PC-9 (cell line): ENCODE measurements at regions not wholly inside any gene's neighbourhood (a gene's known extent, or its start where the extent isn't known, plus 50 kb on each side); places are given as distances from the start of the nearest gene placed in this dataset.

ENCODE experiments used
- BruUV-seq: library from RNA; stranded (reverse); fragments of 400-500 nt; replicated peaks from 2 replicates; lab custom pipeline; 2021; lab: Mats Ljungman, UMichigan
- CTCF ChIA-PET: fragments of 300-600 bp; sonication (Branson Sonifier 250); formaldehyde crosslinking; loops from one replicate; lab custom pipeline; 2022; ENCODE audit warnings: antibody characterized with exemption; lab: Charles Lee
- POLR2A ChIA-PET: fragments of 300-600 bp; sonication (Branson Sonifier 250); formaldehyde crosslinking; loops from one replicate; lab custom pipeline; 2022; ENCODE audit warnings: antibody characterized with exemption; ENCODE audit not compliant: unreplicated experiment; lab: Charles Lee
- DNase-seq, 2 experiments: peaks; one replicate each; pipeline versions ENCODE4 v3.0.0 to v3.0.0-alpha.2; 2015 to 2022; ENCODE audit warnings: mixed read lengths in 1 of 2
- H2AFZ ChIP-seq: fragments of 200-600 bp; sonication (generic); 2 replicates; pipeline ENCODE4 v1.8.1; 2017; ENCODE audit warnings: antibody characterized with exemption
- H3F3A ChIP-seq: fragments of 200-600 bp; sonication (generic); 2 replicates; pipeline ENCODE4 v1.8.1; 2017; ENCODE audit warnings: antibody characterized with exemption, mild to moderate bottlenecking, low read depth; ENCODE audit not compliant: insufficient read depth
- H3K27ac ChIP-seq: fragments of 200-600 bp; sonication (generic); 2 replicates; pipeline ENCODE4 v1.6.1; 2016; ENCODE audit warnings: mixed run types
- H3K27me3 ChIP-seq: fragments of 200-600 bp; sonication (generic); 2 replicates; pipeline ENCODE4 v1.6.1; 2016; ENCODE audit warnings: low read depth, mixed run types; ENCODE audit not compliant: insufficient read depth
- H3K36me3 ChIP-seq: fragments of 200-600 bp; sonication (generic); 2 replicates; pipeline ENCODE4 v1.6.1; 2016; ENCODE audit warnings: low read depth, mixed run types
- H3K4me1 ChIP-seq: fragments of 200-600 bp; sonication (generic); replicated peaks from 2 replicates; pipeline ENCODE4 v1.6.1; 2016; ENCODE audit warnings: mixed run types; ENCODE audit not compliant: insufficient read depth
- H3K4me2 ChIP-seq: fragments of 200-600 bp; sonication (generic); 2 replicates; pipeline ENCODE4 v1.6.1; 2017; ENCODE audit warnings: mixed run types
- H3K4me3 ChIP-seq: fragments of 200-600 bp; sonication (generic); 2 replicates; pipeline ENCODE4 v1.6.1; 2016; ENCODE audit warnings: mixed run types
- H3K79me2 ChIP-seq: fragments of 200-600 bp; sonication (generic); 2 replicates; pipeline ENCODE4 v1.6.1; 2017; ENCODE audit warnings: low read depth, mixed run types
- H3K9me2 ChIP-seq: fragments of 200-600 bp; sonication (generic); 2 replicates; pipeline ENCODE4 v1.8.1; 2017; ENCODE audit warnings: mild to moderate bottlenecking; ENCODE audit not compliant: insufficient read depth
- H3K9me3 ChIP-seq: fragments of 200-600 bp; sonication (generic); 2 replicates; pipeline ENCODE4 v1.8.1; 2016; ENCODE audit warnings: low read depth; ENCODE audit not compliant: insufficient read depth
- H4K20me1 ChIP-seq: fragments of 200-600 bp; sonication (generic); 2 replicates; pipeline ENCODE4 v1.8.1; 2017; ENCODE audit not compliant: insufficient read depth
- EZH2 ChIP-seq: fragments of 200-600 bp; sonication (generic); IDR thresholded peaks from 2 replicates; pipeline ENCODE4 v1.8.0; 2017; ENCODE audit warnings: antibody characterized with exemption, low read depth
- intact Hi-C: fragments of 100-400 bp; cut with micrococcal nuclease; formaldehyde crosslinking; loops from one replicate; pipeline ENCODE4 v1.10.0; 2022; ENCODE audit not compliant: unreplicated experiment
- TF ChIP-seq, protein P1 (sequence below): fragments of 200-600 bp; sonication (generic); conservative IDR thresholded peaks from 2 replicates; pipeline ENCODE4 v1.6.1; 2017; ENCODE audit warnings: mixed run types, antibody characterized with exemption, mild to moderate bottlenecking, moderate library complexity

DNA sequence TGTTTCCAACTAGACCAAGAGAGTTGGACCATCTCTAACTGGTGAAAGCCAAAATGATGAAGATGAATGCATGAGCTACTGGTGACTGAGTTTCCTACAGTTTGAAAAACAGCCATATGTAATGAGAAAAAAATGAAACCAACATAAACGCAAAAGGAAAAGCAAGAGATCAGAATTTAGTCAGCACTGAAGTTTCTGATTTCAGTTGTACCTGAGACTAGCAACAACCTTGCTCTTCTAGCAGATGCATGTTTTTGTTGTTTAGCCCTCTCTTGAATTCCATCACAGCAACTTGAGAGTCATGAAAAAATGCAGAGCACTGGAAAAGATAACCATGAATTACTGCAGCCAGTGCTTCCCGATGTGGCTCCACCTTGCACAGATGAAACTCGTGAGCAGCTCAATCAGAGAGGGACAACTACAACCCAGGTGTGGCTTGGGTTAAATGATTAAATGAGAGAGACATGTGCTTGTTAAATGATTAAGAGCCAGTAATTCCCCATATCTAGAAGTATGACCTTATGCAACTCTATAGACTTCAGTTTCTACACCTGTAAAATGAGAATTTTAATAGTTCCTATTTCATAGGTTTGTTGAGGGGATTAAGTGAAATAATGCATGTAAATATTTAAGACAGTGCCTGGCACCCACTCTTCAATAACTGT, 104.8 kb downstream of the ELOVL4 start:
- H2AFZ ChIP-seq = no peak overlapping the region
- intact Hi-C loops = no loop called here
- H3K79me2 ChIP-seq = no peaks in the 10 kb centered on the region
- BruUV-seq = no TSS peak
- no peaks in the 10 kb centered on the region for H3F3A ChIP-seq
- no peaks in the 10 kb centered on the region for H3K4me1 ChIP-seq
- no peak overlapping the region for H3K27ac ChIP-seq
- H3K4me3 ChIP-seq = no peak overlapping the region
- TF ChIP-seq, protein P1, sequence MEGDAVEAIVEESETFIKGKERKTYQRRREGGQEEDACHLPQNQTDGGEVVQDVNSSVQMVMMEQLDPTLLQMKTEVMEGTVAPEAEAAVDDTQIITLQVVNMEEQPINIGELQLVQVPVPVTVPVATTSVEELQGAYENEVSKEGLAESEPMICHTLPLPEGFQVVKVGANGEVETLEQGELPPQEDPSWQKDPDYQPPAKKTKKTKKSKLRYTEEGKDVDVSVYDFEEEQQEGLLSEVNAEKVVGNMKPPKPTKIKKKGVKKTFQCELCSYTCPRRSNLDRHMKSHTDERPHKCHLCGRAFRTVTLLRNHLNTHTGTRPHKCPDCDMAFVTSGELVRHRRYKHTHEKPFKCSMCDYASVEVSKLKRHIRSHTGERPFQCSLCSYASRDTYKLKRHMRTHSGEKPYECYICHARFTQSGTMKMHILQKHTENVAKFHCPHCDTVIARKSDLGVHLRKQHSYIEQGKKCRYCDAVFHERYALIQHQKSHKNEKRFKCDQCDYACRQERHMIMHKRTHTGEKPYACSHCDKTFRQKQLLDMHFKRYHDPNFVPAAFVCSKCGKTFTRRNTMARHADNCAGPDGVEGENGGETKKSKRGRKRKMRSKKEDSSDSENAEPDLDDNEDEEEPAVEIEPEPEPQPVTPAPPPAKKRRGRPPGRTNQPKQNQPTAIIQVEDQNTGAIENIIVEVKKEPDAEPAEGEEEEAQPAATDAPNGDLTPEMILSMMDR = no peak
- TF ChIP-seq EZH2 = no peak
- no peaks in the 10 kb centered on the region for H3K9me2 ChIP-seq
- H4K20me1 ChIP-seq = no peaks in the 10 kb centered on the region
- ChIA-PET POLR2A (no interaction called here), CTCF (no interaction called here)
- H3K4me2 ChIP-seq = no peak overlapping the region
- no peaks in the 10 kb centered on the region for H3K9me3 ChIP-seq
- H3K27me3 ChIP-seq = no peaks in the 10 kb centered on the region
- DNase-seq = no peak
- no peaks in the 10 kb centered on the region for H3K36me3 ChIP-seq

DNA sequence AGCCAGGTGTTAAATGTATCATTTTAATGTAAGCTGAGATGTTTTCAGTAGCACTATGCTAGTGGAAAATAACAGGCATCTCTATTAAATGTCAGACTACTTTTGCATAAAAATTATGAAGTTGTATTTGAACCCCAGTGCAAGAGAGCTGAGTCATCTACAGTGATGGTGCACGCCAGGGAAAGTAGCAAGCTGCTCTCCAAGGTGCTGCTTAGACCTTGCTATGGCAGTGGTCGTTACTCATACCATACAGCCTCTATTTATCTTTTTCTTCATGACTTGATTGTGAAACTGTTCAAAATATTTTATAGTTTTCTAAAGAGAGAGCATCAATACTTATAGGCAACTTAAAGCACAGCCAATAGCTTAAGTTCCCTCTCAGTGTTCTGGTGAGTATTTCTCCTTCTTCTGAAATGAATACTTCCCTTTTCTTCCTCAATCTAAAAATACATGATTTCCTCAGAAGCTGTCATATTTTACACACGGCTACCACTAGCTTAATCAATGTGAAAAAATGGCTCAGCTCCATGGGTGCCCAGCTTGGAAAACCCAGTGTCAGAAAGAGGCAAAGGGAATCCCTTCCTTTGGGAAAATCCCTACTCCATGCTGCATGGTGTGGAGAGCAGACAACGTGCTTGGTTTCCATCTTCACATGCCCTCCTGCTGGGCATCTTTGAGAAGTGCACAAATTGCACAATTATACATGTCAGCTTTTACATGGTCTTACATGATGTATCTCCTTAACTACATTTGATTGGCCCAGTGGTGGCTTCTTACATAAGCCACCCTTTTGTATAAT, 105.6 kb downstream of the ELOVL4 start:
- Histone ChIP-seq H4K20me1 (no peaks in the 10 kb centered on the region), H2AFZ (no peak overlapping the region), H3K36me3 (no peaks in the 10 kb centered on the region), H3F3A (no peaks in the 10 kb centered on the region), H3K9me3 (no peaks in the 10 kb centered on the region), H3K4me1 (no peaks in the 10 kb centered on the region), H3K27ac (no peak overlapping the region), H3K4me2 (no peak overlapping the region), H3K79me2 (no peaks in the 10 kb centered on the region), H3K4me3 (no peak overlapping the region), H3K9me2 (no peaks in the 10 kb centered on the region), H3K27me3 (no peaks in the 10 kb centered on the region)
- ChIA-PET CTCF (no interaction called here), POLR2A (no interaction called here)
- intact Hi-C loops = no loop called here
- BruUV-seq = no TSS peak
- DNase-seq = no peak
- no peak for TF ChIP-seq EZH2

DNA sequence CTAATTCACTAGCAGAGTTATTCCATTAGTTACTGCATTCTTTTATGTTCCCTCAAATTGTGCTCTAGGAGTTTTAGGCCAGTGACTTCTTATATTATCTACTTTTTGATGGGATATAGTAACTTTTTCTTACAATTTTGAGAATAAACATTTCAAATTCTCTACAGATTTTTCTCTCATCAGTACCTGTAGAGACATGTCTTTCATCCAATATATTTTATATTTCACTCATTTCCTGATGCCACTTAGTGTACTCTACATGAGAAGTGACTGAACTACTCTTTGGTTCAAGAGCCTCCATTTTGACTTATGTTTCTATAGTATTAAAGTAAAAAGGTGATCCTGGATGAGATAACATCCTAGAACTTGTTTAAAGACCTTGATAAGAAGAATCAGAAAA, 108.5 kb downstream of the ELOVL4 start:
- Histone ChIP-seq H3F3A (no peaks in the 10 kb centered on the region), H3K27ac (no peak overlapping the region), H3K4me2 (no peak overlapping the region), H4K20me1 (no peaks in the 10 kb centered on the region), H3K36me3 (no peaks in the 10 kb centered on the region), H3K9me2 (no peaks in the 10 kb centered on the region), H3K4me1 (no peaks in the 10 kb centered on the region), H2AFZ (no peak overlapping the region), H3K79me2 (no peaks in the 10 kb centered on the region), H3K27me3 (no peaks in the 10 kb centered on the region), H3K9me3 (no peaks in the 10 kb centered on the region), H3K4me3 (no peak overlapping the region)
- DNase-seq = no peak
- ChIA-PET POLR2A (no interaction called here), CTCF (no interaction called here)
- no TSS peak for BruUV-seq
- intact Hi-C loops = no loop called here
- TF ChIP-seq, protein P1 = no peak
- no peak for TF ChIP-seq EZH2
